ENCODE measurements at regions not wholly inside any gene's neighbourhood (a gene's known extent, or its start where the extent isn't known, plus 50 kb on each side); places are given as distances from the start of the nearest gene placed in this dataset.
"Not testable (repeated sequence)": the region's sequence is repeated elsewhere in the genome, so short reads cannot be mapped to it uniquely, and the experiment has no call there.

GRCh38 chr6:74409447-74409846 lies 713.4 kb downstream of the CD109 start:
- Mint-ChIP-seq H3K36me3 (ENCODE audit: low read depth, unreplicated experiment) (no peaks in the 10 kb centered on the region), H3K4me1 (ENCODE audit: unreplicated experiment) (no peaks in the 10 kb centered on the region), H3K9me3 (ENCODE audit: unreplicated experiment) (no peaks in the 10 kb centered on the region), H3K4me3 (ENCODE audit: unreplicated experiment) (no peak overlapping the region), H3K27ac (ENCODE audit: unreplicated experiment) (no peak overlapping the region), H3K27me3 (ENCODE audit: unreplicated experiment) (no peaks in the 10 kb centered on the region)
- DNase-seq (ENCODE audit: low spot score), result no peak
- no peak for TF ChIP-seq CTCF (IDR thresholded peaks at IDR 0.05; ENCODE audit: unreplicated experiment)

GRCh38 chr6:74408844-74409243 lies 712.8 kb downstream of the CD109 start:
- Mint-ChIP-seq H3K4me3 (ENCODE audit: unreplicated experiment) (no peak overlapping the region), H3K27ac (ENCODE audit: unreplicated experiment) (no peak overlapping the region)
- no peak for TF ChIP-seq CTCF (IDR thresholded peaks at IDR 0.05; ENCODE audit: unreplicated experiment)

GRCh38 chr6:74404366-74404765 lies 708.4 kb downstream of the CD109 start:
- Mint-ChIP-seq H3K27ac (ENCODE audit: unreplicated experiment) (no peak overlapping the region), H3K4me1 (ENCODE audit: unreplicated experiment) (no peaks in the 10 kb centered on the region), H3K4me3 (ENCODE audit: unreplicated experiment) (no peak overlapping the region), H3K36me3 (ENCODE audit: low read depth, unreplicated experiment) (no peaks in the 10 kb centered on the region), H3K27me3 (ENCODE audit: unreplicated experiment) (peaks cover 3% of the 10 kb centered on the region), H3K9me3 (ENCODE audit: unreplicated experiment) (no peaks in the 10 kb centered on the region)
- no peak for DNase-seq (ENCODE audit: low spot score)
- no peak for TF ChIP-seq CTCF (IDR thresholded peaks at IDR 0.05; ENCODE audit: unreplicated experiment)

More at GRCh38 chr6:74408844-74409243, 712.8 kb downstream of the CD109 start:
- H3K9me3 Mint-ChIP-seq (ENCODE audit: unreplicated experiment), result no peaks in the 10 kb centered on the region
- H3K36me3 Mint-ChIP-seq (ENCODE audit: low read depth, unreplicated experiment), result no peaks in the 10 kb centered on the region
- no peak for DNase-seq (ENCODE audit: low spot score)
- no peaks in the 10 kb centered on the region for H3K4me1 Mint-ChIP-seq (ENCODE audit: unreplicated experiment)
- no peaks in the 10 kb centered on the region for H3K27me3 Mint-ChIP-seq (ENCODE audit: unreplicated experiment)

GRCh38 chr6:74402781-74403180 lies 706.8 kb downstream of the CD109 start:
- Mint-ChIP-seq H3K4me1 (ENCODE audit: unreplicated experiment) (no peaks in the 10 kb centered on the region), H3K36me3 (ENCODE audit: low read depth, unreplicated experiment) (no peaks in the 10 kb centered on the region), H3K27me3 (ENCODE audit: unreplicated experiment) (peaks cover 3% of the 10 kb centered on the region), H3K27ac (ENCODE audit: unreplicated experiment) (no peak overlapping the region), H3K4me3 (ENCODE audit: unreplicated experiment) (no peak overlapping the region), H3K9me3 (ENCODE audit: unreplicated experiment) (no peaks in the 10 kb centered on the region)
- no peak for DNase-seq (ENCODE audit: low spot score)
- TF ChIP-seq CTCF (IDR thresholded peaks at IDR 0.05; ENCODE audit: unreplicated experiment), result no peak

- not testable (repeated sequence) for H3K9me3 Mint-ChIP-seq (ENCODE audit: unreplicated experiment); DNase-seq (ENCODE audit: low spot score); H3K4me3 Mint-ChIP-seq (ENCODE audit: unreplicated experiment); H3K27ac Mint-ChIP-seq (ENCODE audit: unreplicated experiment); H3K4me1 Mint-ChIP-seq (ENCODE audit: unreplicated experiment); H3K27me3 Mint-ChIP-seq (ENCODE audit: unreplicated experiment); H3K36me3 Mint-ChIP-seq (ENCODE audit: low read depth, unreplicated experiment)
Observed at GRCh38 chr6:74378437-74378836, 682.4 kb downstream of the CD109 start.

GRCh38 chr6:74369556-74369993 lies 673.6 kb downstream of the CD109 start:
- TF ChIP-seq CTCF (IDR thresholded peaks at IDR 0.05; ENCODE audit: unreplicated experiment), result no peak
- Mint-ChIP-seq H3K4me1 (ENCODE audit: unreplicated experiment) (no peaks in the 10 kb centered on the region), H3K27me3 (ENCODE audit: unreplicated experiment) (peaks cover 6% of the 10 kb centered on the region), H3K4me3 (ENCODE audit: unreplicated experiment) (no peak overlapping the region), H3K9me3 (ENCODE audit: unreplicated experiment) (no peaks in the 10 kb centered on the region), H3K36me3 (ENCODE audit: low read depth, unreplicated experiment) (no peaks in the 10 kb centered on the region), H3K27ac (ENCODE audit: unreplicated experiment) (no peak overlapping the region)
- DNase-seq (ENCODE audit: low spot score), result no peak

Data from endothelial cell (in vitro differentiated cells).